HG02884 (cell line): ENCODE measurements at regions not wholly inside any gene's neighbourhood (a gene's known extent, or its start where the extent isn't known, plus 50 kb on each side); places are given as distances from the start of the nearest gene placed in this dataset.
"Not testable (repeated sequence)": the region's sequence is repeated elsewhere in the genome, so short reads cannot be mapped to it uniquely, and the experiment has no call there.

Source experiments
- ATAC-seq: cut with Tn5 transposase; IDR thresholded peaks from one replicate; pipeline ENCODE4 v1.9.1; 2021; ENCODE audit warnings: mild to moderate bottlenecking, moderate library complexity; ENCODE audit not compliant: unreplicated experiment

DNA sequence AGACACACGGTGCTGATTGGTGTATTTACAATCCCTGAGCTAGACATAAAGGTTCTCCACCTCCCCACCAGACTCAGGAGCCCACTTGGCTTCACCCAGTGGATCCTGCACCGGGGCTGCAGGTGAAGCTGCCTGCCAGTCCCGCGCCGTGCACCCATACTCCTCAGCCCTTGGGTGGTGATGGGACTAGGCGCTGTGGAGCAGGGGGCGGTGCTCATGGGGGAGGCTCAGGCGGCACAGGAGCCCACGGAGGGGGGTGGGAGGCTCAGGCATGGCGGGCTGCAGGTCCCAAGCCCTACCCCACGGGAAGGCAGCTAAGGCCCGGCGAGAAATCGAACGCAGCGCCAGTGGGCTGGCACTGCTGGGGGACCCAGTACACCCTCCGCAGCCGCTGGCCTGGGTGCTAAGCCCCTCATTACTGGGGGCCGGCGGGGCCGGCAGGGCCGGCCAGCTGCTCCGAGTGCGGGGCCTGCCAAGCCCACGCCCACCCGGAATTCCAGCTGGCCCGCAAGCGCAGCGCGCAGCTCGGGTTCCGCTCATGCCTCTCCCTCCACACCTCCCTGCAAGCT is 1447.2 kb downstream of the RAPGEF2 start:
- ATAC-seq, result not testable (repeated sequence)

DNA sequence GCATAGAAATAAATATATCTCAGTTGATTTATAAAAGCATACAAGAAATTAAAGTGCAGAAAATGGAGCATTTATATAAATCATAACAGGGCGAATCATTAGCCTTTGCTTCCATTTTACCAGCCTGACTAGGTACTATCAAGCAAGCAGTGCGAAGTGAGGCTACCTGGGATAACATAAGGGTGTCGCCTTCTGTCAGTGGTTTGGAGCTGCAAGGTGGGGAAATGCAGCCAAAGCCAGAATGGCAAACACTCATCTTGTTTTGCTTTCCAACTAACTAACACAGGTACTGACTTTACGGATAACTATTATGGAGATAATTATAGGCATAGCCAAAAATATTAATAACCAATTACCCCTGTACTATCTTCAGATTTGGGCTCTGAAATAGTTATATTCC is 1459.8 kb downstream of the RAPGEF2 start:
- no peak for ATAC-seq

DNA sequence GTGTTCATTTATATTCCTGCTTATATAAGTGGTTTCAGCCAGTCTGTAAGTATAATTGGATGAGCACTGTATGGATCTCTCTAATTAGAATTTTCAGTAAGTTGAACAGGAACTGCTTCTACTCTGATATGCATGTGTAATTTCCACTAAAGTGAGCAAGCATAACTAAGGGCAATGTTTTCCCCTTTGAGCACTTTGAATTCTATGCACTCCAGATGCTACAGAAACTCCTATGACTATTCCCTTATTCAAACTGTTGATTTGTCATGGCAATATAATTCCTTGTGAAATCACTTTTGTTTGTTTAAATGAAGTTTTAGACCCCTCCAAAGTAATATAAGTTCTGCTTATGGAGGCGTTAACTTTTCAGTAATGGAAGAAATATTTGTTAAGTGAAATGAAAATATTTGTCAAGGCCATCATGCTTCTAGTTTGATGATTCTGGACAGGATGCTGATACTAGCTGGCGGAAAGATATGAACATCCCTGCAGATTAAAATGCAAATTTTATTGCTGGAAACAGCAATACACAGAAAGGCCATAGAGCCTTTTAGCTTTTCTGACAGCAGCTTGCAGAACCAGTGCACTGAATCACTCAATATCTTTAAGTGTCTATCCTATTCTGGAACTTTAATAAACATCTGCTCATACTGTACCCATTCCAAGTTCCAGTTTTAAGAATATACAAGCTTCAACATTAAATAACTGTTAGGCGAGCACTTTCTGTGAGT is 1460.8 kb downstream of the RAPGEF2 start:
- no peak for ATAC-seq

DNA sequence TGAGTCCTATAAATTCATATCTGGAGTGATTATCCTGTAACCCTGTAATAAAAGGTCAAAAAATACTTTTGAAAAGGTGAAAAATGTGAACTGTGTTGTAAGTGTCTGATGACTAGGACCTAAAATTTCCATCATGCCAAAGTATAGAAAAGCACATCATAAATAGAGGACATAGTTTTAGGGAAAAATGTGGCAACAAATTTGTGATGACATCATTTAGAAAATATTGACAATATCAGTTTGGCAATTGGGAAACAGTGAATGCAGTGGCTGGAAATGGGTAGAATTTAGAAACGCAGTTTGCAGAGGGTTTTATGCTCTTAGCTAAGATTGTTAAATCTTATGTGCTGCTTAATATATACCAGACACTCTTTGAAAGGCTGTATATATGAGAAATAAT is 1464.8 kb downstream of the RAPGEF2 start:
- ATAC-seq, result no peak

DNA sequence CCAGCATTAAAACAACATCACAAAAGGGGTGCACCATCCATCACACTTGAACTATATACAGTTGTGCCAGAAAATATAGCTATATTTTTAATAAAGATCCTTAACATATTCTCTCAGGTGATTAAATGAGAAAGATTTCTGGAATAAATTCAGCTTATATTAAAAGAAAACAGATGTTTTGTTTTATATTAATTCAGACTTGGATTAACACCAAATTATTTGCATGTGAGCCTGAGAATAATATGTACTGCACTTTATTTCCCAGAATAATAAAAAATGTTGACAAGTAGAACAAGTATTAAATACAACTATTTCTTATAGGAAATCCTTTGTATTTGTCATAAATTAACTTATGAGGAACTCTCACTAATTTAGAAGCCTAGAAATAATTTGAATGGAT is 1467.4 kb downstream of the RAPGEF2 start:
- ATAC-seq, result no peak

DNA sequence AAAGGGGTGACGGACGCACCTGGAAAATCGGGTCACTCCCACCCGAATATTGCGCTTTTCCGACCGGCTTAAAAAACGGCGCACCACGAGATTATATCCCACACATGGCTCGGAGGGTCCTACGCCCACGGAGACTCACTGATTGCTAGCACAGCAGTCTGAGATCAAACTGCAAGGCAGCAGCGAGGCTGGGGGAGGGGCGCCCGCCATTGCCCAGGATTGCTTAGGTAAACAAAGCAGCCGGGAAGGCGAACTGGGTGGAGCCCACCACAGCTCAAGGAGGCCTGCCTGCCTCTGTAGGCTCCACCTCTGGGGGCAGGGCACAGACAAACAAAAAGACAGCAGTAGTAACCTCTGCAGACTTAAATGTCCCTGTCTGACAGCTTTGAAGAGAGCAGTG is 1471.4 kb downstream of the RAPGEF2 start:
- ATAC-seq, result not testable (repeated sequence)

DNA sequence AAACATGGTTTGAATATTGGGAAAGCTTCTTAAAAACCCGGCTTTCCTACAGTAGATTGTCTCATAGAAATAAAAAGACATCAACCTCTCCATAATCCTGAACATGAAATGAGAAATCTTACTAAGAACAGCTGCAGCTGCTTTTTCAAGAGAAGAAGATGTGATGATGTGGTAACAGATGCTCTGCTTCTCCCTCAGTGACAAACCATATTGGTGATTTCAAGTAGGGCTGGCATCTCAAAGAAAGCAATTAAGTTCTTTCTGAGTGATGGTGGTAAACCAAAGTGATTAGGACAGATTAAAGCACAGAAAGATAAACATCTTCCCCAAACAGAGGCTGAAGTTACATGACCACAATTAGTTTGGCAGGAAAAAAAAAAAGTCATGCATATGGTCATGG is 1477.7 kb downstream of the RAPGEF2 start:
- no peak for ATAC-seq

DNA sequence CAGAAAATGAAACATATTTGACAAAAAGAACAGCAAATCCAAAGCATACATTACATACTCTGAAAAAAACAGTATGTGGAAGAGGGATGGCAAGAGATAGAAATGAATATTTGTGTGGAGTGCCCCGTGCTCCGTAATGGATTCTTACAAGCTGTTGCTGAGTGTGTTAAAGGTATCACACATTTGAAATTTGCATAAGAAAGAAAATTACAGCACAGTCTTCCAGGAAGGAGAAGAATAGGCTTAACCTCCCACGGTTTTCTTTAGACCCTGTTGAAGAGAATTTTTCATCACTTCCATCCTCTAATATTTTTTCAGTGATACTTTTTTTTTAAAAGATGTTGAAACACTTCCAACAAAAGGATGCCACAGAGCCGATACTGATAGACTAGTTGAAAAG is 1489.4 kb downstream of the RAPGEF2 start:
- ATAC-seq, result no peak

DNA sequence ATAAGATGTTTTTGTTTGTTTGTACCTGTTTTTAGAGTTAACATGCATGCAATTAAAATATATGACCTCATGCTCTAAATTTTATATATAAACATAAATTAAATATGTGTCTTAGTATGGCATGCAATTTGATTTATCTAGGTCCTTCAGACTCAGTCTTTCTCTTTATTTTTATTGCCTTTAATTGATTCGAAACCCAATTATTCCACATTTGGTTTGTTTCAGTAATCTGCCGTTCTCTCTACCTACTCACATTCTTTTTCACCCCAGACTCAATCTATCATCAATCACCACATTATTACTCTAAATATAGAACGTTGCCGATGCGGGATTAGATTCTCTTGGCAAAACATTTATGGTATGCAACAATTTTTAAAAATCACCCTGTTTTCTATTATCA is 1492.8 kb downstream of the RAPGEF2 start:
- no peak for ATAC-seq

DNA sequence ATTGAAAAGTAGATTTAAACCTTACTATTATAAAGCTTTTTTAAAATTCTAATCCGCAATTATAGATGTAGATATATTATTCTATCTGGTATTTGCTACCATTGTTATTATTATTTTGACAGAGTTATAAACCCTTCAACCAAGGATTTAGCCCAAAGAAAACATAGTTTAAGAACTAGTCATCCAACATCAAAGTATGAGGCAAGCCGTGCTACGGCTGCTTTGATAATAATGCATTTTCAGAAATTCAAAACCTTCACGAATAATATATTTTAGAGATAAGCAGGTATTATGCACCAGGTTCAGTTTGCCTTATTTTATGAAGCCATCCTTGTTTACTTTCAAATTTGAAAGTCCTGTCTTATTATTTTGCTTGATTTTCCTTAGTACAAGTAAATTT is 1501.7 kb downstream of the RAPGEF2 start:
- ATAC-seq, result no peak

DNA sequence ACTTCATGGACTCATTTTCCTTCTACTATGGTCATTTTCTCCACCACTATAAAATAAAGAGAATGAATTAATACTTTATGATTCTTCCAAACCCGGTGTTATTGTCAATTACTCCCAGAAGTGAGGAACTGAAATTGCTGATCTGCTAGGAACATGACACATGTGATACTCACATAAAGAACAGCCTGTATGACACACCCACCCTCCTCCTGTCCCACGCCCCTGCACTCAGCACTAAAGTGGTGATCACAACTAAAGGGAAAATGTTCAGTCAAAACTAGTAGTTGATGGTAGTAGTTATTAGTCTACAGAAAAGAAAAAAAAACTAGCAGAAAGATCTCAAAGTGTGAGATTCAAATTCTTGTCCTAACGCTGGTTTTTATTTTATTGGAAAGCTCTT is 1508.3 kb downstream of the RAPGEF2 start:
- no peak for ATAC-seq

DNA sequence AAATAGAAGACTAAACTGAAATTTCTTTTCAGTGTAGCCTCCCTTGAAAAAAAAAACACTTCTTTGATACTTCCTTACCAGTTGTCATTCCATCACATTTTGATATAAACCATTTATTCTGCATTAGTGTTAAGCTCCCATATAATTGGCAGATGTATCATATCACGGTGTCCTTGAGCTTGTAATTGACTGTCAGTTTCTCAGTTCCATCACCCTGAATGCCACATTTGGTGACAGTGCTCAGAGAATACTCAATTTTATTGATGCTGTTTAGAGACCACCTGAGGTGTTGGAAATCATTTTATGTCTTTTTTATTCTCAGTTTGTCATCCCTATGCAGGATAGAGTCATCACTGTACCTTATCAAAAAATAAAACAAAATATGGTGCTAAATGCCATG is 1528.2 kb downstream of the RAPGEF2 start:
- no peak for ATAC-seq

DNA sequence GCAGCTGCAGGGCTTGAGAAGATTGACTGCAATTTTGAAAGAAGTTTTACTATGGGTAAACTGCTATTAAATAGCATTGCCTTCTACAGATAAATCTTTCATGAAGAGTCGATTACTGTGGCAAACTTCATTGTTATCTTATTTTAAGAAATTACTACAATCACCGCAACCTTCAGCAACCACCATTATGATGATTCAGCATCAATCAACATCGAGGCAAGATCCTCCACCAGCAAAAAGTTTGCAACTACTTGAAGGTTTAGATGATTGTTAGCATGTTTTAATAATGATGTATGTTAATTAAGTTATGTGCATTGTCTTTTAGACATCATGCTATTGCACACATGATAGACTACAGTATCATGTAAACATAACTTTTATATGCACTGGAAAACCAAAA is 1511.0 kb downstream of the FSTL5 start:
- ATAC-seq, result no peak

DNA sequence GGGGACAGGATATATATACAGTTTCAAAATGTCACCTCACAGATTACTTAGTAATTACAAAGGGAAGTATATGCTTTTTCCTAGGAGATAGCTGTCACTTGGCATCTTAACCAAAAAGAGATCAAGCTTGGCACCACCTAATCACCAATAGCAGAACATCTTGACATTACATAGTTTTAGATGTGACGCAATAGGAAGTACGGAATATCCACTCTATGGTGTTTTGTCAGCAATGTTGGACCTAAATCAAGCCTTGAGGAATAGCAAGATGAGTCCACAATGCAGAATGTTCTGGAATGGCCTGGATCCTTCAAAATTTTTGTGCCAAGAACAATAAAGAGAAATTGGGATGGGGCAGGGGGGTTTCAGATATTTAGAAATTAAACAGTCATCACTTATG is 1488.2 kb downstream of the FSTL5 start:
- ATAC-seq, result no peak

DNA sequence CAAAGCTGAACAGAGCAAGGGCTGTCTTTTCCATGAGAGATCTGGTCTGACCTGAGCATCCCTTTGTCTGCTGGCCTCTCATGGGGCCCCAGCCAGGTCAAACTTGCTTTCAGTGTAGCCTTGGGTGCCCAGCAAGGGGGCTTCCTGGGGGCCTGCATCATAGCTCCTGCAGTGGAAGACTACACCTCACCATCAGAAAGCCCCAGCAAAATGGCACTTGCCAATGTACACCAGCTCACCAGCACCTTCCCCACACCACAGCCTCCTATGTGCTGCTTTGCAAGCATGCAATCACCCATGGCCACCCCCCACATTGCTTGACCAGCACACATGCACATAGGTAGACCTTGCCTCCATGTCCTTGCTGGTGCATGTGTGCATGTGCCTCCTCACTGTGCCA is 1478.1 kb downstream of the FSTL5 start:
- ATAC-seq, result no peak

DNA sequence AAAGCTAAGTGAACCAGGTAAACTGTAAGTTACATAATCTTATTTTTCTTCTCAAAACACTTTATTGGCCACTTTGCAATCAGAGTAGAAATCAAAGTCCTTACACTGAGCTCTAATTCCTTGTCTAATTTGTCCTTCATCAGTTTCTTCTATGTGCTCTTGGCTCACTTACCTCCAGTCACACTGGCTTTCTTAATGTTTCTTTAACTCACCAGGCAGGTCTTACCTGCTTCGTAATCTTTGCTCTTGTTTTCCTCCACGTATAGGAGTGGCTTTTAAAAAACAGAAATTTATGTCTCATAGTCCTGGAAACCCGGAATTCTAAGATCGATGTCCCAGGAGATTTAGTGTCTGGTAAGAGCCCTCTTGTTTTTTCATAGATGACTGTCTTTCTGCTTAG is 1462.1 kb downstream of the FSTL5 start:
- ATAC-seq, result no peak

DNA sequence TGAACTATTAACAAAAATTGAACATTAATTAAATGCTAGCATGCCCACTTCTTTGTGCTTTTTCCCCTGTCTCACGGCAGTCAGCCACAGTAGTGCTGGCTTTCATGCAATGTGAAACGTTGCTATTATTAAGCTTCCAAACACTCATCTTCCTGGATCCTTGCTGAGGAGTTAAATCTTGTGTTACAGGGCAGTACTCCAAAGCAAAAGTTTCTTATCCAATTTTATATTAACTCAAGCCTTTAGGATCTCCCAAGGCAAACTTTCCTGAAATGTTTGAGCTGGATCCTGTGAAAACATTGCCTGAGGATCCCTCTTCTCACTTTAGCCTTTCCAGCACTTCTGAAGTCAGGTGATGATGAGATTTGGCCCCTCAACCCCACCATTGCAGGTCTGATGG is 1454.8 kb downstream of the FSTL5 start:
- ATAC-seq, result no peak

DNA sequence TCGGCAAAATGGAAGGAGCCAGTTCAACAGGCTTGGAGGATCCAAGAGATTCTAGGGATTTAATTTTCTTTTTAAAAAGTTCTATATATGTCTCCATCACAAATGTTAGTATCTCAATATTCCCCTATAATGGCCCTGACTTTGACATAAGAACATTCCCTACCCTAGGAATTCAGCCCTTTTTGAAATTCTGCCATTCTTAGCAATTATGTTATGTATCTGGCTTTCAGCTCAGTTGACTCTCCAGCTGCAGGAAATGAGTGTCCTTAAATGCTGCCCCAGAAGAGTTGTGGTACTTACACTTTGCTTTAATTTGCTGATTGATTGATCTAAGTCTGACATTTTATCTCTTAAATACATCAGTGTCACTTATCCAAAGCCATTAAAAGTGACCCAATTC is 1454.3 kb downstream of the FSTL5 start:
- no peak for ATAC-seq

DNA sequence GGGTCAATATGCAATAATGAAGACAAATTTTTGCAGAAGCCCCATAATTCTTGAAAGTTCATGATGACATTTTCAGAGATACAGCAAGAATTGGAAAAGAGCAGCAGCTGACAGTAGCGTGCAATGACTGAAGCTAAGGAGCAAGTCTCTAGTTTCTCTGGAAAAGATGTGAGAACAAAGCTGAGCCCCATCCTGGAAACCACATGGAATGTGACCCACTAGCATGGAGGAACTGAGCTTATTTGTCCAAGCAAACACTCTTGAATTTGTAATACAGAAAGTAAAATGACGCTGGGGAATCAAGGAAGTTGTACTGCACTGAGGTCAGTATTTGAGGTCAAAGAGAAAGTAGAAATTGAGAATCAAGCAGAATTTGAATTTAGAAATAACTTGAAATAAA is 1447.2 kb downstream of the FSTL5 start:
- ATAC-seq, result no peak

DNA sequence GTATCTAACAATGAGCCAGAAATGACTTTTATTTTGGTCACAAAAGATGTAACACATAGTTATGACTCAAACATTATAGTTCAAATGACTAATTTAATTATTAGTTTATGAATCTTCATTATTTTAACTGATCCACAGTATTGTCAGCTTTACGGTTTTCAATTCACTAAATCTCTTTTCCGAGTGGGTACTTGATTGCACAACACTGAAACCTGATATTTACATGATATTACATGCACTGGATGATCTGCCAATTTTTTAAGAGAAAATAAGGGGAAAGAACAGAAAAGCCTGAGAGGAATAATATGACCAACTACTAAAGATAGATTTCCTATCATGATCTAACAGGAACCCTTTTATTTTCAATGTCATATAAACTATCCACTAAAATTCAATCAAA is 1446.0 kb downstream of the FSTL5 start:
- ATAC-seq, result no peak

DNA sequence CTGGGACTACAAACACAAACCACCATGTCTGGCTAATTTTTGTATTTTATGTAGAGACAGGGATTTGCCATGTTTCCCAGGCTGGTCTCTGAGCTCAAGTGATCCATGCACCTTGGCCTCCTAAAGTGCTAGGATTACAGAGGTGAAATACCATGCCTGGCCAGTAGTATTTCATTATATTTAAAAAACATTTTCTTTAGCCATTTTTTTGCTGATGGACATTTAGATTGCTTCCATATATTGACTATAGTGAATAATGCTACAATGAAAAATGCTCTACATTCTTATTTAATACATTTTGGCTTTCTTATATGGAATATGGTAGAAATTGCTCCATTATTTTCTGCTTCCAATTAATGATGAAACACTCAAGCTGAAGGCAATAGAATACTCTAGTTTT is 1439.7 kb downstream of the FSTL5 start:
- ATAC-seq, result no peak

DNA sequence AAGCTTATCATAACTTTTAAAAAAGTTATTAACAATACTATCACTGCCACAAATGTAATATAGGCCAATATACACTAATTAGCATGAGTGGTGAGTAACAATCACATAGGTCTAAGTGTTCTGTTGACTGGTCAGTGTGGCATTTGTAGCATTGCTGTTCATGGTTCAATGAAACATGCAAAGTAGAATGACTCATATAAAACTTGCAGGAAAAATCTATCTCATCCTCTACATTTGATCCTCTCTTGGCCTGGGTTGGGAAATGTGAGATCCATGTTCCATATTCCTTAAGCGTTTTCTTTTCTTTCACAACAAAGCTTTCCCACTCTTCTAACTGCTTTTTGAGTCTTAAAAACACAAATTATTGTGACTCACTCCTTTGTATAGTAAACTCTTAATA is 1418.7 kb downstream of the FSTL5 start:
- ATAC-seq, result no peak

DNA sequence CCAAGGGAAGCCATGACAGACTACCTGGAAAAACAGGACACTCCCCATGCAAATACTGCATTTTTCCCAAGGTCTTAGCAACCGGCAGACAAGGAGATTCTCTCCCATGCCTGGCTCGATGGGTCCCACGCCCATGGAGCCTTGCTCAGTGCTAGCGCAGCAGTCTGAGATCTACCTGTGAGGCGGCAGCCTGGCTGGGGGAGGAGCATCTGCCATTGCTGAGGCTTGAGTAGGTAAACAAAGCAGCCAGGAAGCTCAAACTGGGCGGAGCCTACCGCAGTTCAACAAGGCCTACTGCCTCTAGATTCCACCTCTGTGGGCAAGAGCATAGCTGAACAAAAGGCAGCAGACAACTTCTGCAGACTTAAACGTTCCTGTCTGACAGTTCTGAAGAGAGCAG is 1417.2 kb downstream of the FSTL5 start:
- not testable (repeated sequence) for ATAC-seq
